Adrenal gland (tissue), 5 donors: ENCODE measurements at regions not wholly inside any gene's neighbourhood (a gene's known extent, or its start where the extent isn't known, plus 50 kb on each side); places are given as distances from the start of the nearest gene placed in this dataset.

Experiments used
- POLR2A ChIP-seq, 2 donors: fragments of 450-650 bp; IDR thresholded peaks; one replicate each; pipeline ENCODE4 v1.6.1; 2017; ENCODE audit warnings: antibody characterized with exemption in 2 of 2, mild to moderate bottlenecking in 2 of 2, moderate library complexity in 1 of 2
- TF ChIP-seq, protein P1 (sequence below), 6 experiments: fragments of 450-650 bp in 4 of 6; fragments of 200-600 bp in 2 of 6; sonication (generic) in 1 of 6; IDR thresholded peaks; 1 replicate in 5 of 6; 2 replicates in 1 of 6; pipeline versions ENCODE4 v1.5.1 to v1.8.0; 2016 to 2021; ENCODE audit warnings: antibody characterized with exemption in 6 of 6, mild to moderate bottlenecking in 2 of 6, moderate library complexity in 1 of 6
- donor health status: DM: no; HTN: no; CAD: no.

DNA sequence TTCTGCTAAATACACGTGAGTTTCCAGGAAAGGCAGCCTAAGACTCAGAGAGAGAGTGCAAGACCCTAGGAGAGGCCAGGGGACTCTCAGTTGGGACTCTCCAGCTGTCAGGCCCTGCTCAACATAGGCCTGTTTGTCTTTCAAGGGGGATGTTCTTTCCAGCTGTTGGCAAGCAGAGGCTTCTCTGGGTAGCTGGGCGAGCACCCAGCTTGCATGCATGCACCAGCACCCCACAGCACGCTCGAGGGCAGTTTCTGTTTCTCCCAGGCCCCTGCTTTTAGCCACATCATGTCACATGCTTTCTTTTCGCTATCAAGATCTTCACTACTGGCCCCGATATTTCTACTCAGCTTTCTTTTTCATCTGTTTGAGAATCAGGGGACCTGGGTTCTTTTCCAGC, 479.3 kb upstream of the HS6ST1 start:
- TF ChIP-seq, protein P1, sequence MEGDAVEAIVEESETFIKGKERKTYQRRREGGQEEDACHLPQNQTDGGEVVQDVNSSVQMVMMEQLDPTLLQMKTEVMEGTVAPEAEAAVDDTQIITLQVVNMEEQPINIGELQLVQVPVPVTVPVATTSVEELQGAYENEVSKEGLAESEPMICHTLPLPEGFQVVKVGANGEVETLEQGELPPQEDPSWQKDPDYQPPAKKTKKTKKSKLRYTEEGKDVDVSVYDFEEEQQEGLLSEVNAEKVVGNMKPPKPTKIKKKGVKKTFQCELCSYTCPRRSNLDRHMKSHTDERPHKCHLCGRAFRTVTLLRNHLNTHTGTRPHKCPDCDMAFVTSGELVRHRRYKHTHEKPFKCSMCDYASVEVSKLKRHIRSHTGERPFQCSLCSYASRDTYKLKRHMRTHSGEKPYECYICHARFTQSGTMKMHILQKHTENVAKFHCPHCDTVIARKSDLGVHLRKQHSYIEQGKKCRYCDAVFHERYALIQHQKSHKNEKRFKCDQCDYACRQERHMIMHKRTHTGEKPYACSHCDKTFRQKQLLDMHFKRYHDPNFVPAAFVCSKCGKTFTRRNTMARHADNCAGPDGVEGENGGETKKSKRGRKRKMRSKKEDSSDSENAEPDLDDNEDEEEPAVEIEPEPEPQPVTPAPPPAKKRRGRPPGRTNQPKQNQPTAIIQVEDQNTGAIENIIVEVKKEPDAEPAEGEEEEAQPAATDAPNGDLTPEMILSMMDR (IDR thresholded peaks at IDR 0.05): no peak
- no peak for TF ChIP-seq POLR2A (IDR thresholded peaks at IDR 0.05)
